MM.1S (cell line): ENCODE measurements at regions not wholly inside any gene's neighbourhood (a gene's known extent, or its start where the extent isn't known, plus 50 kb on each side); places are given as distances from the start of the nearest gene placed in this dataset.

Experiments used
- DNase-seq: peaks from one replicate; pipeline ENCODE4 v3.0.0-alpha.2; 2015
- H2AFZ ChIP-seq: fragments of 300-600 bp; sonication (generic); 2 replicates; pipeline ENCODE4 v1.6.0; 2016; ENCODE audit warnings: antibody characterized with exemption, low read length
- H3F3A ChIP-seq: fragments of 300-600 bp; sonication (generic); 2 replicates; pipeline ENCODE4 v1.6.1; 2016; ENCODE audit warnings: mild to moderate bottlenecking, antibody characterized with exemption, low read length, moderate library complexity, mixed read lengths; ENCODE audit not compliant: insufficient read depth
- H3K27ac ChIP-seq: fragments of 300-600 bp; sonication (generic); 2 replicates; pipeline ENCODE4 v1.5.1; 2016; ENCODE audit warnings: mild to moderate bottlenecking, low read length
- H3K27me3 ChIP-seq: fragments of 300-600 bp; sonication (generic); replicated peaks from 2 replicates; pipeline ENCODE4 v1.6.0; 2016; ENCODE audit warnings: low read length; ENCODE audit not compliant: insufficient read depth
- H3K36me3 ChIP-seq: fragments of 300-600 bp; sonication (generic); replicated peaks from 2 replicates; pipeline ENCODE4 v1.6.1; 2016; ENCODE audit warnings: mild to moderate bottlenecking, low read length, mixed read lengths; ENCODE audit not compliant: insufficient read depth
- H3K4me1 ChIP-seq: fragments of 300-600 bp; sonication (generic); 2 replicates; pipeline ENCODE4 v1.6.1; 2016; ENCODE audit warnings: low read length, mixed read lengths
- H3K4me2 ChIP-seq: fragments of 300-600 bp; sonication (generic); 2 replicates; pipeline ENCODE4 v1.6.0; 2016; ENCODE audit warnings: low read depth, low read length
- H3K4me3 ChIP-seq: fragments of 300-600 bp; sonication (generic); 2 replicates; pipeline ENCODE4 v1.5.1; 2016; ENCODE audit warnings: low read length, mixed read lengths
- H3K79me2 ChIP-seq: fragments of 300-600 bp; sonication (generic); 2 replicates; pipeline ENCODE4 v1.6.1; 2016; ENCODE audit warnings: mixed run types, low read length, mixed read lengths
- H3K9ac ChIP-seq: fragments of 300-600 bp; sonication (generic); 2 replicates; pipeline ENCODE4 v1.6.1; 2016; ENCODE audit warnings: low read length, mixed read lengths
- H3K9me2 ChIP-seq: fragments of 300-600 bp; sonication (generic); replicated peaks from 2 replicates; pipeline ENCODE4 v1.6.1; 2016; ENCODE audit warnings: mild to moderate bottlenecking, low read length, mixed read lengths; ENCODE audit not compliant: insufficient read depth
- H3K9me3 ChIP-seq: fragments of 300-600 bp; sonication (generic); replicated peaks from 2 replicates; pipeline ENCODE4 v1.6.1; 2016; ENCODE audit warnings: mild to moderate bottlenecking, low read length, mixed read lengths; ENCODE audit not compliant: insufficient read depth
- H4K20me1 ChIP-seq: fragments of 300-600 bp; sonication (generic); 2 replicates; pipeline ENCODE4 v1.6.1; 2016; ENCODE audit warnings: mild to moderate bottlenecking, low read length, moderate library complexity, mixed read lengths; ENCODE audit not compliant: insufficient read depth
- CTCF ChIP-seq: fragments of 300-600 bp; sonication (generic); IDR thresholded peaks from 2 replicates; pipeline ENCODE4 v1.5.1; 2016; ENCODE audit warnings: antibody characterized with exemption, low read length, mixed read lengths
- EZH2 ChIP-seq: fragments of 300-600 bp; sonication (generic); optimal IDR thresholded peaks from 2 replicates; pipeline ENCODE3; 2017; ENCODE audit warnings: low read depth, mild to moderate bottlenecking, antibody characterized with exemption, low read length, mixed read lengths
- EZH2phosphoT487 ChIP-seq: fragments of 300-600 bp; sonication (generic); IDR thresholded peaks from 2 replicates; pipeline ENCODE4 v1.6.1; 2018; ENCODE audit warnings: antibody characterized with exemption, low read length

GRCh38 chr7:155234158-155234492 is 63.6 kb upstream of the INSIG1 start:
- no peaks in the 10 kb centered on the region for H3F3A ChIP-seq
- no peaks in the 10 kb centered on the region for H3K4me1 ChIP-seq
- no peak overlapping the region for H2AFZ ChIP-seq
- no peak overlapping the region for H3K9ac ChIP-seq
- no peaks in the 10 kb centered on the region for H3K36me3 ChIP-seq
- H3K27ac ChIP-seq = no peak overlapping the region
- DNase-seq = no peak
- peaks cover 64% of the 10 kb centered on the region for H3K27me3 ChIP-seq
- H3K4me3 ChIP-seq = no peak overlapping the region
- no peaks in the 10 kb centered on the region for H3K9me3 ChIP-seq
- TF ChIP-seq CTCF (no peak), EZH2phosphoT487 (no peak), EZH2 (no peak)
- no peaks in the 10 kb centered on the region for H3K9me2 ChIP-seq
- no peaks in the 10 kb centered on the region for H4K20me1 ChIP-seq
- no peak overlapping the region for H3K4me2 ChIP-seq
- no peaks in the 10 kb centered on the region for H3K79me2 ChIP-seq

GRCh38 chr7:155234950-155235789 is 62.5 kb upstream of the INSIG1 start:
- no peak overlapping the region for H3K4me3 ChIP-seq
- TF ChIP-seq EZH2phosphoT487 (no peak), CTCF (no peak), EZH2 (no peak)
- no peaks in the 10 kb centered on the region for H3K9me2 ChIP-seq
- H3K27me3 ChIP-seq = peaks cover 75% of the 10 kb centered on the region
- no peaks in the 10 kb centered on the region for H3K36me3 ChIP-seq
- H3K79me2 ChIP-seq = no peaks in the 10 kb centered on the region
- no peaks in the 10 kb centered on the region for H3K4me1 ChIP-seq
- H3K9ac ChIP-seq = no peak overlapping the region
- H3K4me2 ChIP-seq = no peak overlapping the region
- DNase-seq = no peak
- H3K9me3 ChIP-seq = no peaks in the 10 kb centered on the region
- H3K27ac ChIP-seq = no peak overlapping the region
- no peaks in the 10 kb centered on the region for H3F3A ChIP-seq
- H2AFZ ChIP-seq = no peak overlapping the region
- no peaks in the 10 kb centered on the region for H4K20me1 ChIP-seq

- DNase-seq = no peak
- Histone ChIP-seq H4K20me1 (no peaks in the 10 kb centered on the region), H3F3A (no peaks in the 10 kb centered on the region), H3K27me3 (peaks cover 71% of the 10 kb centered on the region), H3K4me2 (no peak overlapping the region), H3K79me2 (no peaks in the 10 kb centered on the region), H2AFZ (no peak overlapping the region), H3K4me1 (no peaks in the 10 kb centered on the region), H3K4me3 (no peak overlapping the region), H3K9me3 (no peaks in the 10 kb centered on the region), H3K9ac (no peak overlapping the region), H3K36me3 (no peaks in the 10 kb centered on the region), H3K27ac (no peak overlapping the region), H3K9me2 (no peaks in the 10 kb centered on the region)
- no peak for TF ChIP-seq EZH2phosphoT487
- no peak for TF ChIP-seq CTCF
- TF ChIP-seq EZH2 = no peak
Measured at GRCh38 chr7:155236386-155236785, 61.3 kb upstream of the INSIG1 start.
